Stromal cell of bone marrow (primary cell): ENCODE measurements at regions not wholly inside any gene's neighbourhood (a gene's known extent, or its start where the extent isn't known, plus 50 kb on each side); places are given as distances from the start of the nearest gene placed in this dataset.
"Not testable (repeated sequence)": the region's sequence is repeated elsewhere in the genome, so short reads cannot be mapped to it uniquely, and the experiment has no call there.

Experiments
- DNase-seq: peaks from one replicate; pipeline ENCODE4 v3.0.0-alpha.2; 2012; ENCODE audit warnings: low read depth

DNA sequence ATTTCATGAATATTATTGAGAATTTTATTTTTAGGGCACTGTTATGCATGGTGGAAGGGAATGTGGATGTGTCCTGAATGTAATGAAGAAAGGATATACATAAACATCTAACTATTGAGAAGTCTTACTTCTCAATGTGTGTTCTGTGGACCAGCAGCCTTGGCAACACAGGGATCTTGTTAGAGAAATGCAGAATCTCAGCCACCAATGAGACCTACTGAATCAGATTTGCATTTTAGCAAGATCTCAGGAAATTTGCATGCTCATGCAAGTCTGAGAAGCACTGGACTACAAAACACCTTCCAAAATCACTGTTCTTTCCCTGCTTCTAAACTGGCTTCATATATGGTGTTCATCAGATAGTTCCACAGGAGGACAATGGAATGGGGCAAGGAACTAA, 139.7 kb upstream of the WDFY3 start:
- no peak for DNase-seq

DNA sequence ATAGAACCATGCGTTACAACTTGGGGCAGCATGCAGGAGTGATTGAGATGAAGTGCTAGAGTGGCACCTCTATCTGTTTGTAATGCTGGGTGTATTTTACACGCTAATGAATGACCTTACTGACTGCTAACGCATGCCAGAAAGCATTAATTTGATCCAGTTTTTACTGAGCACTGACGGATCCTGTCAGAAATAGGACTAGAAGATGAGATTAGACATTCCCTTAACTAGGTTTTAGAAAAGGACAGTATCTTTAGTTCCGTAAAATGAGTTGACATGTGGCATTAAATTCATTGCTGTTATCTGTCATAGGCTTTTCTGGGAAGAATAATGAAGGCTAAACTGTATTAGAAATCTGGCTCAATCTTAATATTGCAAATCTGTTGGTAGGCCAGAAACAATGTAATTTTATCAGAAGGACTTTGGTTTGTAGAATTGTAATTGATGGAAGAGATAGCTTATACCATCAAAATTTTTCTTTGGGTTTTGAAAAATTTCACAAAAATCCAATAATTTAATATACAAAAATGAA, 140.4 kb upstream of the WDFY3 start:
- DNase-seq: no peak

GRCh38 chr4:85107553-85107952, 141.1 kb upstream of the WDFY3 start:
- DNase-seq: no peak

DNA sequence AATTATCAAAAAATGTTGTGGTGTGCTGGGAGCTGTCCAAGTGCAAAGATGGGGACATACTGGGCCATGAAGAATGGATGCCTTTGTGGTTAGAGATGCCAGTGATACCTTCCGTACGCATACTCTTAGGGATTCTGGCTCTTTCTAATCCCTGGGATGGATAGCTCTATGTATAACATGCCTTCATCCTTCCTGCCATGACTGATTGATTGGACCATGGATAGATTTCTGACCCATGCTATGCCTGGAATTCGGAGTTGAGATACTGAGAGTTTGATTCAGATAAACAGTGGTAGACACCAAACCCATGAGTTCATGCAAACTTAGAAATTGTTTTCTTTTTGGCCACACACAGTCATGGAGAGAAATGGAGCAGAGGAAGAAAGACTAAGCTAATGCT, 147.2 kb upstream of the WDFY3 start:
- no peak for DNase-seq

DNA sequence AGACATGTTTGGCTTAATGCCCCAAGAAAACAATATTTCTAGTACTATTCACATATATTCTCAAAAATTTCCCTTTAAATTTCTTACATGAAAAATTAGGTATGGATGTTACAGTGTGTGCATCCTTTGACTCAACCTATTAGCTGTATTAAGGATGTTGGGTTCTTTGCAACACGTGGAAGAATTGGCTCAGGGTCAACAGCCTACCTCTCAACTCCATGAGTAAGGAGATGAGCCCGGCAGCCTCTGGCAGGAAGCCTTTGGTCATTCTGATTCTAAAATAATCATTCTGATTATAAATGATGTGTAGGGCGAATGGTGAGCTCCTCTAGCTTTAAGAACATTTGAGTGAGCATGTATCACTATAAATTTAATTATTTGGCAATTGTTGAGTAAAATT, 148.0 kb upstream of the WDFY3 start:
- no peak for DNase-seq

DNA sequence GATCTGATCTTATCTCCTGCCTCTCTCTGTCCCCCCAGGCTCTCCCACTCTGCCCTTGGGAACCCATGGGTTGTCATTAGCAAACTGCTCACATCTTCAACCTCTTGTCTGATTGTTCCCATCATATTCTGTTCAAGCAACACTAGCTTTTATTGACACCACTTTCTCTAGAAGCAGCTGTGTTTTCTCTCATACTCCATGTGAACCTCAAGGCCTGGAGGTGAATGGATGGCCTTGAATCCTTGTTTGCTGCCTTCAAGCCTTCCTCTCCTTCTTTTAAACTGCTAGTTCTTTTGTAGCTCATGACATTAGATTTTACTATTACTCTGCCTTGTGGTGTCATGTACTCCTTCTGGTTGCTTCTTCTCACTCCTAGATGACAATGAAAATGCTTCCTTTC, 149.5 kb upstream of the WDFY3 start:
- no peak for DNase-seq

- no peak for DNase-seq
These were observed 159.2 kb upstream of the WDFY3 start for GRCh38 chr4:85125688-85126087.

DNA sequence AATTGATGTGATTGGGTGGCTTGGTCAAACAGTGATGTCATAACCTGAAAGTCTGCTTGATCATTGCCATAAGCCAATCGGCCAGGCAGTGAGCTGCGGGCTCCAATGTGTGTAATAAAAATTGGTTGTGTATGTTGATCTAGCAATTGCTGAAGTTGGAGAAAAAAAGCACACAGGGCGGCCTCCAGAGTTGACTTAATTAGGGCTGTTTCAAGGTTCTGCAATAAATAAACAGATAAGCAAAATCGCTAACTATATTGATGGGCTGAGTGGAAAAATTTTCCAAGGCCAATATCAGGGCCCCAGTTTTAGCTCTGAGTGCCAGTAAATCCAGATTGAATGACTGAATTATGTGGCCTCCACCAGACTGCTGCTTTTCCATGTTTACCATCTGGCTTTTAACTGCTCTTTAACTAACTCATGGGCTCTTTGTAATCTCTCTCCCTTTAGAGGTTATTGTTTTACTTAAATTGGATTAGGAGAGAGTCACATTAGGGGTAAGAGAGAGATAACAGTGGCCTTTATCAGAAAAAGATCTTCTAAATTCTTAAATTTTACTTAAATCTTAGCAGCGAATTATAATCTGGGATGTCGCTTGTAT, 160.6 kb upstream of the WDFY3 start:
- no peak for DNase-seq

GRCh38 chr4:85127653-85128052, 161.2 kb upstream of the WDFY3 start:
- no peak for DNase-seq

DNA sequence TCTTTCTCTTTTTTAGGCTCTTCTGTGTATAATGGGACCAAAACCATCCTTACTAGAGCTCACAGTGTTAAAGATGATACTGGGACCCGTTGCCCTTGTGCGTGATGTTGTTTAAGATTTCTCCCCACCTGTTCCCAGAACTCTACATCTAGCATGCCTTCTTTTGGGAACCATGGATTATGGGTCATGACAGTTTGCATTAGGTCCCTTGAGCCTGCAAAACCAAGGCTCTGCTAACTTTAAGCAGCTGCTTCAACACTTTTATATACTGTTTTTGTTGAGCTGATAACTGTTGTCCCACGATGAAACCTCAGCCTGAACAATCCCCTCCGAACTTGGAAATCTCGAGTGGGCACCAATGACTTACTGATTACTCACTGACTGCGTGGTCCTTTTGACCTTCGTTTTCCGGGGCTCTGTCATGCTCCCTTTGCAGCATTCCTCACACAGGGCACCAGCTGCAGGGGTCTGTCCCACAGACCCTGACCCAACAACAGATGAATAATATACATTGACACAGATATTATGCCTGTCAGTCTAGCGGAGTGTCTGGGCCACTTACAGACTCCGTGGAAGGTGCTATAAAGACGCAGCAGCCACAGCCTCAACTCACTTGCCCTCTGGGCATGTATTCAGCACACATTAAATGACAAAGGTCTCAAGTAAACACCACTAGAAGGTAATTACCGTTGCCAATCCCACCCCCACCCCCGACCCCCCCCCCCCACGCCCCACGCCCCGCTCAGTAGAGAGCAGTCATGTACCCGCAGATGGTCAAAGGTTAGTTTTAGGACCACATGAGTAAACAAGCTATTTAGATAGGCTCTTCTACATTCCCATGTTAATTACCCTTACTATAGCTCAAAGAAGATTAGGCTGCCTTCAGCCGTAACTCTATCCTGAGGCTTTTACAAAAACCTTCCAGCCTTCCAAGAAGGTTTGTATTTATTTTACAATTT, 162.0 kb upstream of the WDFY3 start:
- no peak for DNase-seq

DNA sequence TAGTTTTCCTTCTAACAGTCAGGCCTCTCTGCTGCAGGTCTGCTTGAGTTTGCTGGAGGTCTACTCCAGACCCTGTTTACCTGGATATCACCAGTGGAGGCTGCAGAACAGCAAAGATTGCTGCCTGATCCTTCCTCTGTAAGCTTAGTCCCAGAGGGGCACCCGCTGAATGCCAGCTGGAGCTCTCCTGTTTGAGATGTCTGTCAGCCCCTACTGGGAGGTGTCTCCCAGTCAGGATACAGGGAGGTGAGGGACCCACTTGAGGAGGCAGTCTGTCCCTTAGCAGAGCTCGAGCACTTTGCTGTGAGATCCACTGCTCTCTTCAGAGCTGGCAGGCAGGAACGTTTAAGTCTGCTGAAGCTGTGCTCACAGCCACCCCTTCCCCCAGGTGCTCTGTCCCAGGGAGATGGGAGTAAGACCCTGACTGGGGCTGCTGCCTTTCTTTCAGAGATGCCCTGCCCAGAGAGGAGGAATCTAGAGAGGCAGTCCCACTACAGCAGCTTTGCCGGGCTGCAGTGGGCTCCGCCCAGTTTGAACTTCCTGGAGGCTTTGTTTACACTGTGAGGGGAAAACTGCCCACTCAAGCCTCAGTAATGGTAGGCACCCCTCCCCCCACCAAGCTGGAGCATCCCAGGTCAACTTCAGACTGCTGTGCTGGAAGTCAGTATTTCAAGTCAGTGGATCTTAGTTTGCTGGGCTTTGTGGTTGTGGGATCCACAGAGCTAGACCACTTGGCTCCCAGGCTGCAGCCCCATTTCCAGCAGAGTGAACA, 163.1 kb upstream of the WDFY3 start:
- not testable (repeated sequence) for DNase-seq

- DNase-seq: no peak
These were observed 165.6 kb upstream of the WDFY3 start for GRCh38 chr4:85132117-85132516.

DNA sequence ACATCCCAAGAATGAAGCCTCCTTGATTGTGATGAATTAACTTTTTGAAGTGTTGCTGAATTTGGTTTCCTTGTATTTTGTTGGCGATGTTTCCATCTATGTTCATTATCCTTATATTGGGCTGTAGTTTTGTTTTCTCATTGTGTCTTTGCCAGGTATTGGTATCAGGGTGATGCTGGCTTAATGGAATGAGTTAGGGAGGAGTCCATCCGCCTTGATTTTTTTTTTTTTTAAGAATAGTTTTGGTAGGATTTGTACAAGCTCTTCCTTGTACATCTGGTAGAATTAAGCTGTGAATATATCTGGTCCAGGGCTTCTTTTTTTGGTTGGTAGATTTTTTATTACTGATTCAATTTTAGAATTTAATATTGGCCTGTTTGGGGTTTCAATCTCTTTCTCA, 166.1 kb upstream of the WDFY3 start:
- no peak for DNase-seq

GRCh38 chr4:85139749-85140148, 173.3 kb upstream of the WDFY3 start:
- not testable (repeated sequence) for DNase-seq

DNA sequence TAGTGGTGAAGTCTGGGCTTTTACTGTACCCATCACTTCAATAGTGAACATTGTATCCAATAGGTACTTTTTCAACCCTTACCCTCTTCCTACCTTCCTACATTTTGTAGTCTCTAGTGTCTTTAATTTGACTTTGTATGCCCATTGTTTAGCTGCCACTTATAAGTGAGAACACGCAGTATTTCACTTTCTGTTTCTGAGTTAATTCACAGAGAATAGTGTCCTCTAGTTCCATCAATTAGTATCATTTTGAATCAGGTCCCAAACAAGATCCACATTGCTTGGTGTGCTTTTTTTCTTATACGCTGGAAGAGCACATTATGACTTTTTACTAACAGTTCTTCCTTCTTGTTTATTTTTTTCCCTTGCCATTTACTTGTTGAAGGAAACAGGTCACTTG, 176.0 kb upstream of the WDFY3 start:
- no peak for DNase-seq

GRCh38 chr4:85147481-85148076, 181.1 kb upstream of the WDFY3 start:
- DNase-seq: peak; percentile 45

DNA sequence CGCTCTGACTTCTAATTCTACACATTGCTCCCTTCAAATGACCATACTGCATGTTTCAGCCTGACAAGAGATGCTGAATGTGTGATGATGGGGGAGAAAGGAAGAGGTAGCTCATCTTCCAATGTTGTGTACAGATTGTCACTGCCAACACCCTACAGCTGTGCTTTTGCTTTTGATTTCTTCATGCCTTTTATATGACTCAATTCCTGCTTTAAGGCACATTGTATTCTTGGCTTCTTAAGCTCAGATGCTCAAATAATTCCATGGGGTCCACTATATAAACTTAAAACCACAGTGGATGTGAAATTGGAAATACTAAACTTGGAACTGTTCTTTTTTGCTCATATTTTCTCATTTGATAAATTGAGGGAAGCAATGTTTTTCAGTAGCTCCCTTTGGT, 183.2 kb upstream of the WDFY3 start:
- peak; percentile 9 for DNase-seq

GRCh38 chr4:85151371-85151770, 184.9 kb upstream of the WDFY3 start:
- no peak for DNase-seq

DNA sequence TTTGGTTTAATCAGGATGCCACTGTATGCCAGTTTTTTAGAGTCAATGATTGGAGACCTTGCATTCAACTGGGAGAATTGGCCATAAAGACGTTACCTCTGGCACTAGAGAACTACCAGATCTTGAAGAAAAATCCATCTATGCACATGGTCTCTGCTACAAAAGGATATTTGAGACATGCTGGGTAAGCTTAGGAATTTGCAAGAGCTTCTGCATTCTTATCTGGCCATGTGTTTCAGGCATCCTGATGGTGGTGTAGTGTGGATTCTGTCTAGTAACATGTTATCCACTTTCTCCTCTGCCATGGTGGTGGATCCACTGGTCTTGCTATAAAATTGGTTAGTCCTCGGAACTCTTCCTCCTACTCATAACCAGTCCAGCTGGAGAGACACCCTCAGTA, 185.3 kb upstream of the WDFY3 start:
- no peak for DNase-seq

DNA sequence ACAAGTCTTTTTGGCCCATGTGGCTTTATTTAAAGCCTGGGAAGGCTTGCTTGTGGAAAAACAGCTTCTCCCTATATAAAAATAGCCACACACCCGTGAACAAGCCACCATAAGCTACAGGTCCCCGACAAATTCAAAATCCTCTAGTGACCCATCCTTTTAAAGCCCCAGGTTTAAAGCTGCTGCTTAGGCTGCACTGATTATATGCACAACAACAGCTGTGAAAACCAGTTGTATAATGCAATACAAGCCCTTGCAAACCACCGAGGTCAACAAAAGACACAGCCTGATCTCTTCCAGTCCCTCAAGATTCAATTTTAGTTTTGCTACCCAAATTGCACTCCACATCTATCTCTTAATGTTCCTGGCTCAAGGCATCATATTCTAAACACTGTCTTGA, 186.0 kb upstream of the WDFY3 start:
- DNase-seq: no peak

- DNase-seq: no peak
These were observed 186.7 kb upstream of the WDFY3 start for GRCh38 chr4:85153221-85153620.

DNA sequence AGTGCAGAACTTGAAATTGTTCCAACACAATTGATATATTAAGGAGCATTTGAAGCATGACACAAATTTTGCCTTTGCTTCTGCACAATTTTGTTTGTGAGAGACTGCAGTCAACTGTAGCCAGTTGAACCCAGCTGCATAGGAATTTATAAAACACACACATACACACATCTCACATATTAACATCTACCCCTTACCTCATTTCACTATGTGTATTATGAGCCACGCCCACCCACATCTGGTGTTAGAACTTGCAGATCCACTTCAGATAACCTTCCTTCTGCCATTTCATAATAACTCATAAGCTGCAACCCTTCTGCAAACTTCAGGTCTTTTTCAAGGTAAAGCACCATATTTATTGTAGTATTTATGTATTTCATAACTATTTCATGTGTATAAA, 188.1 kb upstream of the WDFY3 start:
- DNase-seq: no peak
